GM12864 (cell line): ENCODE measurements at regions not wholly inside any gene's neighbourhood (a gene's known extent, or its start where the extent isn't known, plus 50 kb on each side); places are given as distances from the start of the nearest gene placed in this dataset.

Experiments used
- DNase-seq: peaks from one replicate; pipeline ENCODE4 v3.0.0-alpha.2; 2011; ENCODE audit warnings: low read depth
- H3K4me3 ChIP-seq: 2 replicates; pipeline ENCODE4 v1.5.1; 2011; ENCODE audit warnings: mild to moderate bottlenecking, low read depth, low read length, control low read depth
- CTCF ChIP-seq: IDR thresholded peaks from 2 replicates; pipeline ENCODE4 v1.5.1; 2011; ENCODE audit warnings: low read depth, mild to moderate bottlenecking, moderate library complexity, low read length, control low read depth, inconsistent platforms; ENCODE audit errors: missing control alignments

- no peak for DNase-seq
- no peak overlapping the region for H3K4me3 ChIP-seq
- no peak for TF ChIP-seq CTCF
These were observed 111.2 kb upstream of the KIF5B start for GRCh38 chr10:32167450-32167849.

DNA sequence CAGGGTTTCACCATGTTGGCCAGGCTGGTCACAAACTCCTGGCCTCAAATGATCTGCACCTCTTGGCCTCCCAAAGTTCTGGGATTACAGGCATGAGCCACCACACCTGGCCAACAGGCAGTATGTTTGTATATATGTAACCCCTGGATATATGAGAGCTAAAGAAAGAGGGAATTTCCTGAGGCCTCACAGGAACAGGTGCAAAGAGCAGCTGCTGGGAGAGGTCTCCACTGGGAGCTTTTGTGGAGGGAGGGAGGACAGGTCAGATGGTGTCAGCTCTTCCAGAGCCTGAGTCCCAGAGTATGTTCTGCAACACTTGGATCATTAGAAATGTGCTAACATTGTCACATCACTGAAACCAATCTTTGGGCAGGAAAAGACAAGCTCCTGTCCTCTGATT lies 110.1 kb upstream of the KIF5B start:
- TF ChIP-seq CTCF: no peak
- DNase-seq: no peak
- H3K4me3 ChIP-seq: no peak overlapping the region

GRCh38 chr10:32163762-32164148 lies 107.5 kb upstream of the KIF5B start:
- no peak for TF ChIP-seq CTCF
- DNase-seq: no peak

DNA sequence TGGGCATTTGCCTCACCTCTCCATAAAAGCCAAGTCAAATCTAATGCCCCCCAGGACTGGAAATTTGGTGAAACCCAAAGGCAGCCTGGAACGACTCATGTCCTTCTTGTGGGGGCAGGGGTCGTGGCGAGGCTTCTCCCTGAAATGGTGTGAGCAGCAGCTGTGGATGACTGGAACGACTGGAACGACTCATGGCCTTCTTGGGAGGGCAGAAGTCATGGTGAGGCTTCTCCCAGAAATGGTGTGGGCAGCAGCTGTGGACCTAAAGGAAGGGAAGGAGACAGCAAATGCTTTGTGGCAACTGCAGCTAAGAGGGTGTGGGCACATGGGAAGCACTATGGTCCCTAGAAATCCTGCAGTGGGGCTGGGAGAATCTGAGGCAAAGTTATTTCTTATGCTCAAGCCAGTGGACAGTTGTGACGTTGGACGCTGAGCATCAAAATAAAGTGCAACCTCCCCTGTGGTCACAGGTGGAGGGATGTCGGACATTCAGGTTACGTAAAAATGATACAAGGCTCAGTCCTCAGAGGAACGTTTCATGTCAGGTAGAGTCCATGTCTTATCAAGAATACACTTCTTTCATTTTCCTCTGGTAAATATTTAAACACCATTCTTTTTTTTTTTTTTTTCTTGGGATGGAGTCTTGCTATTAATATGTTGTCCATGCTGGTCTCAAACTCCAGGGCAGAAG lies 107.0 kb upstream of the KIF5B start:
- no peak overlapping the region for H3K4me3 ChIP-seq
- TF ChIP-seq CTCF: no peak
- no peak for DNase-seq

More at GRCh38 chr10:32163762-32164148, 107.5 kb upstream of the KIF5B start:
- no peak overlapping the region for H3K4me3 ChIP-seq

DNA sequence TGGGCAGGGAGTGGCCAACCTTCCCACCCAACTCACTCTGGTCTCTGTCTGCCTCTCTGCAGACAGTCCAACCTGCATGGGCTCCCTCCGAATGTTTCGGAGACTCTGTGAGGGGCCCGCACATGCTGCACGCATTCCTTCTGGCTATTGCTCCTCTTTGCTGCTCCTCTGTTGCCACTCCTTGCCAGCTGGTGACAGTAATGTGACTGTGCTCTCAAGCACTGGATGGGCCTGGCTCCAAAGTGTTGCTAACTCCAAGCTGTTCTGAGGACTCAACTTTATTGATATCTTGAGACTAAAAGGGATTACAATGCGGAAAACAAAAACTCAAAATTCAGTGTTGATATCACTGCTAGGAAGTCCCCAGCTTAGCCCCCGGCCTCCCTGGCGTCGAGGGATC lies 105.4 kb upstream of the KIF5B start:
- no peak for DNase-seq
- no peak overlapping the region for H3K4me3 ChIP-seq
- TF ChIP-seq CTCF: no peak

GRCh38 chr10:32160864-32161263 lies 104.6 kb upstream of the KIF5B start:
- no peak for TF ChIP-seq CTCF
- no peak for DNase-seq
- H3K4me3 ChIP-seq: no peak overlapping the region

- no peak for DNase-seq
These were observed 103.0 kb upstream of the KIF5B start for GRCh38 chr10:32159264-32159663.

More at GRCh38 chr10:32159264-32159663, 103.0 kb upstream of the KIF5B start:
- no peak for TF ChIP-seq CTCF
- no peak overlapping the region for H3K4me3 ChIP-seq
